ENCODE measurements at regions not wholly inside any gene's neighbourhood (a gene's known extent, or its start where the extent isn't known, plus 50 kb on each side); places are given as distances from the start of the nearest gene placed in this dataset.

GRCh38 chr17:79369532-79369931 is 241.3 kb downstream of the RBFOX3 start:
- no peak for DNase-seq (ENCODE audit: low read depth in 3 of 3)

- DNase-seq (ENCODE audit: low read depth in 3 of 3) = no peak
Observed at GRCh38 chr17:79369001-79369400, 241.8 kb downstream of the RBFOX3 start.

GRCh38 chr17:79368521-79368920 is 242.3 kb downstream of the RBFOX3 start:
- no peak for DNase-seq (ENCODE audit: low read depth in 3 of 3)

GRCh38 chr17:79366988-79367571 is 243.8 kb downstream of the RBFOX3 start:
- no peak for DNase-seq (ENCODE audit: low read depth in 3 of 3)

GRCh38 chr17:79365836-79366770 is 244.7 kb downstream of the RBFOX3 start:
- no peak for DNase-seq (ENCODE audit: low read depth in 3 of 3)

- DNase-seq (ENCODE audit: low read depth in 3 of 3) = no peak
Observed at GRCh38 chr17:79365351-79365750, 245.5 kb downstream of the RBFOX3 start.

GRCh38 chr17:79364315-79365094 is 246.3 kb downstream of the RBFOX3 start:
- no peak for DNase-seq (ENCODE audit: low read depth in 3 of 3)

- DNase-seq (ENCODE audit: low read depth in 3 of 3) = no peak
Observed at GRCh38 chr17:79363552-79364275, 247.1 kb downstream of the RBFOX3 start.

GRCh38 chr17:79362772-79363305 is 248.0 kb downstream of the RBFOX3 start:
- DNase-seq (ENCODE audit: low read depth in 3 of 3) = no peak

GRCh38 chr17:79361873-79362771 is 248.7 kb downstream of the RBFOX3 start:
- DNase-seq (ENCODE audit: low read depth in 3 of 3) = no peak

GRCh38 chr17:79361221-79361734 is 249.6 kb downstream of the RBFOX3 start:
- no peak for DNase-seq (ENCODE audit: low read depth in 3 of 3)

GRCh38 chr17:79360196-79360595 is 250.7 kb downstream of the RBFOX3 start:
- no peak for DNase-seq (ENCODE audit: low read depth in 3 of 3)

GRCh38 chr17:79356839-79357447 is 253.9 kb downstream of the RBFOX3 start:
- no peak for DNase-seq (ENCODE audit: low read depth in 3 of 3)

GRCh38 chr17:79355165-79355564 is 255.7 kb downstream of the RBFOX3 start:
- DNase-seq (ENCODE audit: low read depth in 3 of 3) = no peak

- DNase-seq (ENCODE audit: low read depth in 3 of 3) = no peak
Observed at GRCh38 chr17:79354173-79354820, 256.6 kb downstream of the RBFOX3 start.

GRCh38 chr17:79353548-79353947 is 257.3 kb downstream of the RBFOX3 start:
- DNase-seq (ENCODE audit: low read depth in 3 of 3) = no peak

GRCh38 chr17:79353016-79353415 is 257.8 kb downstream of the RBFOX3 start:
- DNase-seq (ENCODE audit: low read depth in 3 of 3) = no peak

- no peak for DNase-seq (ENCODE audit: low read depth in 3 of 3)
Observed at GRCh38 chr17:79350533-79350932, 260.3 kb downstream of the RBFOX3 start.
